HepG2 (cell line): ENCODE measurements at regions not wholly inside any gene's neighbourhood (a gene's known extent, or its start where the extent isn't known, plus 50 kb on each side); places are given as distances from the start of the nearest gene placed in this dataset.

Source experiments
- ASH2L ChIP-seq: fragments of 300-600, 200-600 bp; sonication (generic); IDR thresholded peaks from 2 replicates; pipeline ENCODE4 v1.7.0; 2017; ENCODE audit warnings: low read depth, mild to moderate bottlenecking, moderate library complexity, mixed read lengths, low read length; ENCODE audit not compliant: insufficient read length
- CBX5 ChIP-seq: sonication (generic); formaldehyde crosslinking; IDR thresholded peaks from 2 replicates; pipeline ENCODE4 v1.4.0; 2020; ENCODE audit warnings: missing genetic modification reagents, borderline replicate concordance
- CTCF ChIP-seq: sonication (generic); formaldehyde crosslinking; IDR thresholded peaks from 2 replicates; pipeline ENCODE4 v1.5.0; 2020; ENCODE audit warnings: mild to moderate bottlenecking, missing genetic modification reagents, moderate library complexity
- HMG20A ChIP-seq: IDR thresholded peaks from 2 replicates; pipeline ENCODE4 v1.6.1; 2016; ENCODE audit warnings: borderline replicate concordance
- KDM6A ChIP-seq: IDR thresholded peaks from 2 replicates; pipeline ENCODE4 v1.6.1; 2016; ENCODE audit warnings: low read depth
- MYC ChIP-seq: sonication (generic); formaldehyde crosslinking; IDR thresholded peaks from 2 replicates; pipeline ENCODE4 v1.9.0; 2021; ENCODE audit warnings: missing genetic modification reagents, borderline replicate concordance
- POLR2A ChIP-seq, 2 experiments: IDR thresholded peaks; 2 replicates each; pipeline ENCODE4 v1.6.1; 2011; ENCODE audit warnings: low read depth in 2 of 2, low read length in 2 of 2, mild to moderate bottlenecking in 1 of 2, moderate library complexity in 1 of 2; ENCODE audit not compliant: insufficient read depth in 1 of 2
- SNAPC4 ChIP-seq: sonication (generic); formaldehyde crosslinking; IDR thresholded peaks from 2 replicates; pipeline ENCODE4 v1.4.0; 2020; ENCODE audit warnings: mild to moderate bottlenecking, missing genetic modification reagents
- TCF7L2 ChIP-seq: IDR thresholded peaks from 2 replicates; pipeline ENCODE4 v1.6.1; 2011; ENCODE audit warnings: mild to moderate bottlenecking, low read depth, low read length, moderate library complexity
- ZNF124 ChIP-seq: sonication (generic); formaldehyde crosslinking; IDR thresholded peaks from 2 replicates; pipeline ENCODE4 v1.4.0; 2020; ENCODE audit warnings: missing genetic modification reagents

GRCh38 chr5:117568622-117569021 is 994.0 kb upstream of the SEMA6A start:
- TF ChIP-seq ASH2L (no peak), HMG20A (no peak), CTCF (no peak), KDM6A (CRISPR knock-in tag) (no peak), CBX5 (CRISPR knock-in tag) (no peak), MYC (CRISPR knock-in tag) (no peak), SNAPC4 (CRISPR knock-in tag) (no peak), POLR2A (IDR thresholded peaks at IDR 0.05; ENCODE audit: insufficient read depth in 1 of 2, low read depth in 2 of 2, low read length in 2 of 2) (no peak), ZNF124 (CRISPR knock-in tag) (no peak), TCF7L2 (no peak)
